ENCODE measurements at regions not wholly inside any gene's neighbourhood (a gene's known extent, or its start where the extent isn't known, plus 50 kb on each side); places are given as distances from the start of the nearest gene placed in this dataset.

DNA sequence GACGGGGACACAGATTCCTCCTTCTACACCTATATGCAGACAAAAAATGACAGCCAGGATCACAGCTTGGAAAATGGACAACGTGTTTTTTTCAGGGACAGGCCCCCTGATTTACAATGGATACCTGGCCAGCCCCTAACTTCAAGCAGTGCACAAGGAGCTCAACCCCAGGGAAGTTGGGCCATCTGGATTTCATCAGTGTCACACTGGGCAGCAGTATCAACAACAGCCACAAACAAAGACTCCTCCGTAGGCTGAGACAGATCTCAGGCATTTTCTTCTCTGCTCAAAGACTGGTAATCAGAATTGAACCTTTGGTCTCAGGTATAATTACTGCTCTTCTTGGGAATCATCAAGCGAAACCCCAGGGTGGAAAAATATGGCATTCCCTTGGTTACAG is 374.0 kb downstream of the ZNF608 start:
- TF ChIP-seq CTCF (IDR thresholded peaks at IDR 0.05) (no peak), ZFX (IDR thresholded peaks at IDR 0.05; ENCODE audit: borderline replicate concordance) (no peak)

Measured in 22Rv1 (cell line).